Hippocampal formation (tissue), 2 donors: ENCODE measurements at regions not wholly inside any gene's neighbourhood (a gene's known extent, or its start where the extent isn't known, plus 50 kb on each side); places are given as distances from the start of the nearest gene placed in this dataset.

ENCODE experiments used
- DNase-seq, 2 donors: peaks; one replicate each; lab custom pipeline; 2025; lab: John Stamatoyannopoulos, UW

- no peak for DNase-seq
These were observed 52.5 kb upstream of the KHDRBS2 start for GRCh38 chr6:62338477-62338876.
